HG02852 (cell line): ENCODE measurements at regions not wholly inside any gene's neighbourhood (a gene's known extent, or its start where the extent isn't known, plus 50 kb on each side); places are given as distances from the start of the nearest gene placed in this dataset.

Source experiments
- ATAC-seq: cut with Tn5 transposase; IDR thresholded peaks from one replicate; pipeline ENCODE4 v1.9.1; 2021; ENCODE audit warnings: mild to moderate bottlenecking, moderate library complexity; ENCODE audit not compliant: unreplicated experiment

GRCh38 chr13:100941377-100942368, 267.1 kb upstream of the TMTC4 start:
- no peak for ATAC-seq

DNA sequence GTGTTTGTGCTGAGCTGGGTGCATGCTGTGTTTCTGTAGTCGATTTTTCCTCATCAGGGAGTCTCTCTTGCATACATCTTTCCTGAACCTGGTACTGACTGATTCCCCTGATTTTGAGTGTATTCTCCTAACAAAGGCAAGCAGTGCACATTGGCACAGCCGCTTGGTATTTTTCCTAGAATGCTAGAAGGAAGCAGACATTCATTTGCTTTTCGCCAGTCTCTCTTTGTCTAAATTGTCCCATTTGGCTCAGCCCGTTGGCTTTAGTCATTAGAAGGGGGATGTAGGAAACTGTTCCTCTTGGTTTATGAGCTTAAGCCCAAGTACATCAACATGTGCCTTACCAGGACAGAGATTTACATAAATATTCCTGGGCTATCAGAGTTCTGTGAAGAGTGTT, 266.1 kb upstream of the TMTC4 start:
- ATAC-seq: no peak

DNA sequence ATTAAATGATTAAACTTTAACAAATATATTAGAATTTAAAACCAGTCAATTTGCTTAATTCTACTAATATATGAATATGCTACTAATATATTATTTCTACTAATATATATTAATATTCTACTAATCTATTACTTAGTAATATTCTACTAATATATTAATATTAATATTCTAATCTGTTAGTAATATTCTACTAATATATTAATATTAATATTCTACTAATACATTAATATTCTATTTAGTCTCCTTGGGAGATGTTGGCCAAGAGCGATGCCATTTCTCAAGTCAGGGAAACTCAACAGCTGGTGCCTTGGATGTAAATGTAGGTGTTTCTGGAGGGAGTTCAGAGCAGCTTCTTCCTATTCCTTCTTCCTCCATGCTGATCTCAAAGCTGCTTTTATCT, 259.2 kb upstream of the TMTC4 start:
- ATAC-seq: no peak

GRCh38 chr13:100922599-100922998, 248.0 kb upstream of the TMTC4 start:
- ATAC-seq: no peak

GRCh38 chr13:100921139-100921538, 246.5 kb upstream of the TMTC4 start:
- no peak for ATAC-seq

DNA sequence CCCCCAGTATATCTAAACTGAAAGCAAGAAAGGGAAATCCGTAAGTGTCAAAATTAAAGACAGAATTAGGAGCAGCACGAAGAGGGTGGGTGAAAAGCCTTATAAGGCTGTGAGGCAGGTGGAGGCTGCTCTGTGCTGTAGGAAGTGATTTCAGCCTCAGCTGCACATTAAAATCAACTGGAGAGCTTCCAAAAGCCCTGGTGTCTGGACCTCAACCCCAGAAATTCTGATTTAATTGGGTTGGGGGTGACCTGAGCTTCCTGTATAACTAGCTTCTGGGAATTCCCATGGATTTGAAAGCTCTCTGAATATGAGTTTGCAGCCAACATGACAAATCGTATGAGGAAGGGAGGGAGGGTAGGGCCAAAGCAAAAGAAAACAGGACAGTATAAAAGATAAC, 242.4 kb upstream of the TMTC4 start:
- ATAC-seq: no peak

- ATAC-seq: no peak
Observed at GRCh38 chr13:100913143-100913542, 238.5 kb upstream of the TMTC4 start.

DNA sequence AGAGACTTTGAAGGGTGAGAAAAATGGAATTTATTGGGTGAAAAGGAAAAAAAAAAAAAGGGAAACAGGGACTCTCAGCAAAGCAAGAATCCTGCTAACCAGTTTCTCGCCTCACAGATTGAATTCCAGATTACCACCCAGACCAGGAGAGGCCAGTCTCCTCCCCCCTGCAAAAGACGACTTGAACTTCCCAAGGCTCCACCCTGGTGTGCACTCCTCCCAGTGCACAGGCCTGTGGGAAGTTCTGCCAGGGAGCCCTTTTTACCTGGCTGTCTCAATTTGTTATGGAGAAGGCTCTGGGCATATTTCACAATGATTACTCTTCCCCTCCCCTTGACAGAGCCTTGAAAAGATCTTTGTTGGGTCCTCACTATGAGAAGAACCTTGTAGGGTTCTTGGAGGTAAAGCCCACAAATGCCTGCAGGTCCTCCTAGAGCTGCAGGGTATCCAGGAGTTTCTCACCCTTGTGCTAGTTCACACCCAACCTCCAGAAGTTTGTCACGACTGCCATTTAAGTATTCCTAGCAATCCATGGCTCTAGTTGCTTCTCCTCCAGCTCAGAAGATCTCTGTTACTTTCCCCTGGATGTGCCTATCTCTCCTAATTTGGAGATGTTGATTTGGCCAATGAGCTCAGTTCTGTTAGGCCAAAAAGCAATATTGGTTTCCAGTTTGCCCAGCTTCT, 229.8 kb upstream of the TMTC4 start:
- ATAC-seq: no peak

- ATAC-seq: no peak
Observed at GRCh38 chr13:100899720-100900316, 225.2 kb upstream of the TMTC4 start.

- no peak for ATAC-seq
Observed at GRCh38 chr13:100898431-100898830, 223.8 kb upstream of the TMTC4 start.

- no peak for ATAC-seq
Observed at GRCh38 chr13:100895651-100896050, 221.1 kb upstream of the TMTC4 start.

DNA sequence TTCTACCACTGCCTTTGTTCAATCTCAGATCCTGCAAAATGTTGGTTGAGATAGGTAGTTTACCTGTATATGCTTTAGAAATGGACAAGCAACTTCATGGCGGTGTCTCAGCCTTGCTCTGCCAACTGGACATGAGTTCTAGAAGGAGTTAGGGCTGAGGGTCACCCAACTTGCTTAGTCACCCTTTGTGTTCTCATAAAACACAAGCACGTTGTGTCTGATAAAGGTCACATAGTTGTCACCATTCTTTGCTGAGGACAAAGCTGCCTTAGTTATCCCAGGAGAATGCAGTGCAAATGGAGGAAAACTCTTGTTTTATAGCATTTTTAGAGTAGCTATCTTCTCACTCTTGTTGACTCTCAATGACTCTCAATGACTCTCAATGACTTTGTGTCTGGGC, 218.4 kb upstream of the TMTC4 start:
- ATAC-seq: no peak

GRCh38 chr13:100890645-100891044, 216.1 kb upstream of the TMTC4 start:
- no peak for ATAC-seq

- ATAC-seq: no peak
Observed at GRCh38 chr13:100887729-100888151, 213.1 kb upstream of the TMTC4 start.

DNA sequence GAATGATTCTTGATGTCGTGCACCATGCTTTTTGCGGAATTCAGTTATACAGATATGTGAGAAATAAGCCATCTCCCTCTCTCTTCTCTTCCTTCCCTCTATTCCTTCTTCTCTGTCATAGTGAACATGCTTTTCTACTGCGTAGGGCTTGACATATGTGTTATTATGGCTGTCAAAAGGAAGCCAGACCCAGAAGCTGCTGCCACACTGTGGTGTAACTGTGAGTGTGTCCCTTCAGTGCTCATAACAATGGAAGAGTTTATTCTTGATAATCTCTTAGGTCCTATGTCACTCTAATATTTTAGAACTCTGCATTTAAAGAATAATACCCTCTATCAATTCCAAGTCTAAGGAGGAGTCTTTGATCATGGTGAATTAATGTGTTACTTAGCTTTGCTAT, 208.9 kb upstream of the TMTC4 start:
- no peak for ATAC-seq

- ATAC-seq: no peak
Observed at GRCh38 chr13:100881291-100881864, 206.8 kb upstream of the TMTC4 start.

DNA sequence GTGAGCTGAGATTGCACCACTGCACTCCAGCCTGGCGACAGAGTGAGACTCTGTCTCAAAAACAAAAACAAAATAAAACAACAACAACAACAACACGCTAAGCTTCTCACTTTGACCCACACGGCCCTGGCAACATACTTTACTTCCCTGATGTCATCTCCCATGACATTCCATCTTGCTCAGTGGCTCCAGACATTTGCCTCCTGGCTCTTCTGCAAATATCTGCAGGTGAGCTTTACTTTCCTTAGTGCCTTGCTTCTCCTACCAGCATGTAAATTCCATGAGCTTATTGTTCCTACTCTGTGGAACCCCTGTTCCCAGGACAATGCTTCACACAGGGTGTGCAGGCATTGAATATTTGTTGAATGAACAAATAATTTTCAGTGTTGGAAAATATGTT, 205.6 kb upstream of the TMTC4 start:
- ATAC-seq: no peak

GRCh38 chr13:100879255-100879654, 204.7 kb upstream of the TMTC4 start:
- no peak for ATAC-seq

- no peak for ATAC-seq
Observed at GRCh38 chr13:100876044-100876403, 201.4 kb upstream of the TMTC4 start.

DNA sequence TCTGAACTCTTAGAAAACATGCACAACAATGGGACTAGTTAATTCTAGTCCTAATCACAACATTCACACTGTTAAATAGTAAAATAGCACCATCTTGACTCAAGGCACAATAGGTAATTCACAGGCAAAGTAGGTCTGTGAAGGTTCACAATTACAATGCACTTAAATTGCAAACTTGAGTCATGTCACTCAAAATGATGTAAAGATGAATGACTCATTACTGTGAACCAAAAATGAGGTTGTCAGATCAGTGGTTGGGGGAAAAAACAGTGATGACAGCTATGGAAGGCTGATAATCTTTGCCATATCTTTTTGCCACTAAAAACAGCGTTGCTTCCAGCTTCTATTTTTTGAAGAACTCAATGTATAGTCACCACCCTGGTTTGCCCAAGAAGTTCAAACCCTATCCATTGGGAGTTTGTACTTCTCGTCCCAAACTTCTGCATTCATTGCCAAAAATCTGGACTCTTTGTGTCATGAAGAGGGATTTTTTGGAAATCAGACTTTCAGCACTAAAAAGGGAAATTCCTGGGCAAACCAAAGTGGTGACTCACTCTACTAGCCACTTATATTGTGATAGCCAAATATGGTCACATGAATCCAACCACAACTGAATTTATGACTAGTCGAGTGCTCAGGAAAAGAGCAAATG, 200.9 kb upstream of the TMTC4 start:
- ATAC-seq: peak; percentile 78

DNA sequence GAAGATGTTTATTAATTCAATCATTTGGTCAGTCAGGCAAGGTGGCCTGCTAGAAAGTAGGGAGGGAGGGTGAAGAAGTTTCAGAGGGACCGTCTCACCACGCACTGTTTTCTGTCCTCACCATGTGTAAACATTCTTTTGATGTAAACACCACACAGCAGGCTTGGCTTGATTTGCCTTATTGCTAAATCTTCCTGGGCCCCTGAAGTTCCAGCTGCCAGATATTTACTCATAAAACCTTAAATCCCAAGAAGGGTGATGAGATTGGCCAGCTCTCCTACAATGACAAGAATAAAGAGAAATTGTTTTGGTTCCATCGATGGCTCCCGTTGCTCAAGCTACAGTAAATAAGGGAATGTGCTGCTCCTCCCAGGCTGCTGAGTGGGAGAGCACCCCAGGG, 198.2 kb upstream of the TMTC4 start:
- ATAC-seq: no peak
